ENCODE measurements at regions not wholly inside any gene's neighbourhood (a gene's known extent, or its start where the extent isn't known, plus 50 kb on each side); places are given as distances from the start of the nearest gene placed in this dataset.

DNA sequence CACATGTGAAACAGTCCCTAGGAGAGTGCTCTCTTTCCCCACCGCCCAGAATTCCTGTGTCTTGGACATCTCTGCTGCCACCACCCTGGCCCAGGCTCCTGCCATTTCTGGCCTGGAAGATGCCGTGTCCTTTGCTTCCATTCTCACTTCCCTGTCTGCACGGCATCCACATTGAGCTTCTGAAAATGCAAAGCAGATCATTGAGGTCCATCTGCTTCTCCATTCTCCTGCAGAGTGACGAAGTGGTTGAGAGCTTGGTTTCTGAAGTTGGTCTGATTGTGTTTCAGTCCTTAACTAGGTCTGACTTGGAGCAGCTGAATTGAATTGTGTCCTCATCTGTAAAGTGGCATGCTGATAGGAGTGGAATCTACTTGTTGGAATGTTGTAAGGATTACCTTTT, 98.7 kb upstream of the MGAT5 start:
- TF ChIP-seq, protein P1, sequence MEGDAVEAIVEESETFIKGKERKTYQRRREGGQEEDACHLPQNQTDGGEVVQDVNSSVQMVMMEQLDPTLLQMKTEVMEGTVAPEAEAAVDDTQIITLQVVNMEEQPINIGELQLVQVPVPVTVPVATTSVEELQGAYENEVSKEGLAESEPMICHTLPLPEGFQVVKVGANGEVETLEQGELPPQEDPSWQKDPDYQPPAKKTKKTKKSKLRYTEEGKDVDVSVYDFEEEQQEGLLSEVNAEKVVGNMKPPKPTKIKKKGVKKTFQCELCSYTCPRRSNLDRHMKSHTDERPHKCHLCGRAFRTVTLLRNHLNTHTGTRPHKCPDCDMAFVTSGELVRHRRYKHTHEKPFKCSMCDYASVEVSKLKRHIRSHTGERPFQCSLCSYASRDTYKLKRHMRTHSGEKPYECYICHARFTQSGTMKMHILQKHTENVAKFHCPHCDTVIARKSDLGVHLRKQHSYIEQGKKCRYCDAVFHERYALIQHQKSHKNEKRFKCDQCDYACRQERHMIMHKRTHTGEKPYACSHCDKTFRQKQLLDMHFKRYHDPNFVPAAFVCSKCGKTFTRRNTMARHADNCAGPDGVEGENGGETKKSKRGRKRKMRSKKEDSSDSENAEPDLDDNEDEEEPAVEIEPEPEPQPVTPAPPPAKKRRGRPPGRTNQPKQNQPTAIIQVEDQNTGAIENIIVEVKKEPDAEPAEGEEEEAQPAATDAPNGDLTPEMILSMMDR (IDR thresholded peaks at IDR 0.05; ENCODE audit: insufficient read depth, low read length, severe bottlenecking): no peak
- Histone ChIP-seq H3K27me3 (ENCODE audit: control insufficient read depth, insufficient read depth, low read length) (no peaks in the 10 kb centered on the region), H3K36me3 (ENCODE audit: control insufficient read depth, insufficient read depth, low read length) (no peaks in the 10 kb centered on the region), H3K4me3 (ENCODE audit: low read depth, low read length) (no peak overlapping the region)
- FAIRE-seq (peak; percentile 62), DNase-seq (ENCODE audit: low read depth) (no peak)

DNA sequence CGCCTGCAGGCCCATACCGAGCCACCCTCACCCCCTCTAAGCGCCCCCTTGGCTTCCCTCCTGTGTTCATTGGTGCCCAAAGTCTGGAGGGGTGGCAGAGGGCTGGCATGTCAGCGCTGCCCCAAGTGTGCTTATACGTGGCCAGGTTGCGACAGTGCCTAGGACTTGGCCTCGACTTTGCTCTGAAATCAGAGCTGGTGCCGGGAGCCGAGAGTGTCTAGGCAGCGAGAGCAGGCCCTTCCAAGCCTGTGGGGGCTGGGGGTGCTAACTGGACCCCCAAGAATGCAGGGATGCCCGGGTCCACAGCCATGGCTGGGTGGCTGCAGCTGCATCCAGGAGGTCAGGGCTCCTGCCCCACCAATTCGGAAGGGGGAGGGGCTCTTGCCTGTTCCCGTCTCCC, 95.6 kb upstream of the MGAT5 start:
- no peak for DNase-seq (ENCODE audit: low read depth)
- H3K36me3 ChIP-seq (ENCODE audit: control insufficient read depth, insufficient read depth, low read length): no peaks in the 10 kb centered on the region
- no peak overlapping the region for H3K4me3 ChIP-seq (ENCODE audit: low read depth, low read length)
- FAIRE-seq: no peak
- TF ChIP-seq, protein P1 (IDR thresholded peaks at IDR 0.05; ENCODE audit: insufficient read depth, low read length, severe bottlenecking): no peak
- no peaks in the 10 kb centered on the region for H3K27me3 ChIP-seq (ENCODE audit: control insufficient read depth, insufficient read depth, low read length)

DNA sequence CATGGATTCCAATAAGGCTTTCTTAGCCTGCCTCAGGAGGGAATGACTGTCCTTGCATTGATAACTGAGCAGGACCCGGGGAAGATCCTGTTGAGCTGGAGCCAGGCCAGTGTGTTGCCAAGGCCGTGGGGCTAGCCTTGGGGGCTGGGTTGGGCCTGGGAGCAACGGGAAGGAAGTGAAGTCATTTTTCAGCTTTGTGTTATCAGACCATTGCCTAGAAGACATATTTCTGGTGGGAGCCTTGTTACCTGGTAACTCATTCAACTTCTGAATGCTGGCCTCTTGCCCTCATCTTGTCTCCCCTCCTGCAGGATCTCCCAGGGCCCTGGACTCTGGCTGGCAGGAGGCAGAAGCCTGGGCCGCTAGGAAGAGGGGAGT, 92.7 kb upstream of the MGAT5 start:
- Histone ChIP-seq H3K27me3 (ENCODE audit: control insufficient read depth, insufficient read depth, low read length) (no peaks in the 10 kb centered on the region), H3K36me3 (ENCODE audit: control insufficient read depth, insufficient read depth, low read length) (no peaks in the 10 kb centered on the region), H3K4me3 (ENCODE audit: low read depth, low read length) (no peak overlapping the region)
- FAIRE-seq (no peak), DNase-seq (ENCODE audit: low read depth) (no peak)
- TF ChIP-seq, protein P1 (IDR thresholded peaks at IDR 0.05; ENCODE audit: insufficient read depth, low read length, severe bottlenecking): no peak

DNA sequence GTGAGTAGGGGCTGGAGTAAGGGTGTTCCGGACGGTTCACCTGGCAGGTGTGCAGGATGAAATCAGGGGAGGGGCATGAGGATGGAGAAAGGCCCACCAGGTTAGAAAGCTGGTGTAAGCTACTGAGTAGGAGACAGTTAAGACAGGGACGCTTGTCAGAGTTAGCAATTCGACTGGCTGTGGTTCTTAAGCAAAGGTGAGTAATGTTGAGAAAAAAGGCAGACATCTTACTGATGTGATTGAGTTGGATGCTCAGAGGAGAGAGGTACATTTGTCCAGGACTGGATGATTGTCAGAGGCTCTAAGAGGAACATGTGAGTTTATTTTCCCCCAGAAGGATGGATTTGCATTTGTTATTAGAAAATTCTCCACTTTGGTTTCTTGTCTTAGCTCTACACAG, 90.5 kb upstream of the MGAT5 start:
- no peaks in the 10 kb centered on the region for H3K36me3 ChIP-seq (ENCODE audit: control insufficient read depth, insufficient read depth, low read length)
- FAIRE-seq (no peak), DNase-seq (ENCODE audit: low read depth) (no peak)
- H3K27me3 ChIP-seq (ENCODE audit: control insufficient read depth, insufficient read depth, low read length): no peaks in the 10 kb centered on the region
- TF ChIP-seq, protein P1 (IDR thresholded peaks at IDR 0.05; ENCODE audit: insufficient read depth, low read length, severe bottlenecking): no peak
- H3K4me3 ChIP-seq (ENCODE audit: low read depth, low read length): no peak overlapping the region

DNA sequence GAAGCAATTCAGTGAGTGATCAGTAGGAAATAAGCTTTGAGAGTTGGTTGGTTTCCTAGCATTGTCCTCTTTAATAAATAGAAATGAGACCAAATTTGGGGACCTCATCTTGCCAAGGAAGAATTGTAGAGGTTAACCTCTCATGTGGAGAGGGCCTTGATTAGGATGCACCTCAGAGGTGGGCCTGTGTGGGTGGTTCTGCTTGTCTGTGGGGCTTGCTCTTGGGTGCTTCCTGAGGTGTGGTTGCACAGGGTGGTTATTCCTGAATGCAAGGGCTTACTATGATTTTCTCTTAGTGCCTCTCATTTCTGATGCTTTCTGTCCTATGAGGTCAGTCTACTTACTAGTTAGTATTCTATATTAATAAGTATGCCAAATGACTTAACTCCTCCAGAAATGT, 89.6 kb upstream of the MGAT5 start:
- FAIRE-seq (no peak), DNase-seq (ENCODE audit: low read depth) (no peak)
- no peaks in the 10 kb centered on the region for H3K36me3 ChIP-seq (ENCODE audit: control insufficient read depth, insufficient read depth, low read length)
- no peaks in the 10 kb centered on the region for H3K27me3 ChIP-seq (ENCODE audit: control insufficient read depth, insufficient read depth, low read length)
- H3K4me3 ChIP-seq (ENCODE audit: low read depth, low read length): no peak overlapping the region
- TF ChIP-seq, protein P1 (IDR thresholded peaks at IDR 0.05; ENCODE audit: insufficient read depth, low read length, severe bottlenecking): no peak

DNA sequence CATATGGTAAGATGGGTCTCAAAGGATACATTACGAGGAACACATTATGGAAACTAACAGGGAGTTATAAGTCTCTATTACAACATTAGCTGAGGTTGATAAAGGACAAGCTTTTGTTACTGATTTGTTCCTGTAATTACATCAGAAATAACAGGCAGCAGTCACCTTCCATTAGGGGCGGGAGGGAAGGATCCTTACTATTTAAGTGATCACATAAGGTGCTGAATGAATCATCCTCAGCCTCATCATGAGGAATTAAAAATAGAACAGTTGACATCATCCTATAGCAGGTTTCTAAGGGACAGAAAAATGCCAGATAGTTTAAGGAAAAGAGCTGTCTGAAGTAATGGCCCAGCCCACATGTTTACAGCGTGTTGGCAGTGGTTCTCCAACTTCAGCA, 86.9 kb upstream of the MGAT5 start:
- FAIRE-seq (no peak), DNase-seq (ENCODE audit: low read depth) (peak; percentile 84)
- Histone ChIP-seq H3K4me3 (ENCODE audit: low read depth, low read length) (no peak overlapping the region), H3K27me3 (ENCODE audit: control insufficient read depth, insufficient read depth, low read length) (no peaks in the 10 kb centered on the region), H3K36me3 (ENCODE audit: control insufficient read depth, insufficient read depth, low read length) (no peaks in the 10 kb centered on the region)
- TF ChIP-seq, protein P1 (IDR thresholded peaks at IDR 0.05; ENCODE audit: insufficient read depth, low read length, severe bottlenecking): no peak

All from bronchial epithelial cell (primary cell).